H1 (cell line): ENCODE measurements at regions not wholly inside any gene's neighbourhood (a gene's known extent, or its start where the extent isn't known, plus 50 kb on each side); places are given as distances from the start of the nearest gene placed in this dataset.

ENCODE experiments used
- CTCF ChIA-PET: fragments of 300-600 bp; sonication (Branson Sonifier 250); formaldehyde crosslinking; loops from one replicate; lab custom pipeline; 2021; ENCODE audit not compliant: partially characterized antibody; lab: Charles Lee
- POLR2A ChIA-PET: fragments of 300-600 bp; sonication (Branson Sonifier 250); formaldehyde crosslinking; loops from one replicate; lab custom pipeline; 2021; ENCODE audit warnings: inconsistent platforms; ENCODE audit not compliant: partially characterized antibody; lab: Charles Lee
- DNase-seq, 2 experiments: peaks; one replicate each; pipeline versions ENCODE4 v3.0.0 to v3.0.0-alpha.2; 2010 to 2022; ENCODE audit warnings: low spot score in 2 of 2, low read depth in 1 of 2, mixed read lengths in 1 of 2
- FAIRE-seq: peaks from 2 replicates; lab custom pipeline; 2011; peaks lifted over from hg19 to GRCh38; lab: Jason Lieb, UNC
- H2AFZ ChIP-seq: 2 replicates; pipeline ENCODE4 v1.8.1; 2012; ENCODE audit warnings: low read length, inconsistent platforms
- H2AK5ac ChIP-seq: 2 replicates; pipeline ENCODE4 v1.6.1; 2013; ENCODE audit warnings: low read depth, low read length
- H2BK120ac ChIP-seq: replicated peaks from 2 replicates; pipeline ENCODE3; 2013; ENCODE audit warnings: low read depth, low read length, inconsistent platforms
- H2BK12ac ChIP-seq: 2 replicates; pipeline ENCODE4 v1.6.1; 2013; ENCODE audit warnings: low read depth, low read length
- H2BK15ac ChIP-seq: 2 replicates; pipeline ENCODE4 v1.6.1; 2013; ENCODE audit warnings: low read length
- H2BK20ac ChIP-seq: 2 replicates; pipeline ENCODE4 v1.6.1; 2013; ENCODE audit warnings: low read length
- H2BK5ac ChIP-seq: 2 replicates; pipeline ENCODE4 v1.6.1; 2013; ENCODE audit warnings: low read depth, low read length
- H3K14ac ChIP-seq: 2 replicates; pipeline ENCODE4 v1.6.1; 2013; ENCODE audit warnings: inconsistent platforms; ENCODE audit not compliant: insufficient read length
- H3K18ac ChIP-seq: 2 replicates; pipeline ENCODE4 v1.6.1; 2013; ENCODE audit warnings: low read length; ENCODE audit errors: extremely low read depth
- H3K23ac ChIP-seq: 2 replicates; pipeline ENCODE4 v1.6.1; 2013; ENCODE audit warnings: inconsistent platforms; ENCODE audit not compliant: insufficient read length
- H3K23me2 ChIP-seq: 2 replicates; pipeline ENCODE4 v1.6.1; 2013; ENCODE audit warnings: low read depth, low read length
- H3K27ac ChIP-seq: 2 replicates; pipeline ENCODE4 v1.6.1; 2011; ENCODE audit warnings: low read depth, low read length, inconsistent platforms
- H3K27me3 ChIP-seq, 4 experiments: replicated peaks in 1 of 4; 1 replicate in 1 of 4; 2 replicates in 3 of 4; pipeline versions ENCODE4 v1.6.1 to v1.8.1; 2011 to 2013; ENCODE audit warnings: low read length in 3 of 4, mild to moderate bottlenecking in 3 of 4, inconsistent platforms in 2 of 4, mixed read lengths in 2 of 4, moderate library complexity in 1 of 4; ENCODE audit not compliant: control insufficient read depth in 3 of 4, insufficient read depth in 3 of 4; ENCODE audit errors: extremely low read depth in 1 of 4
- H3K36me3 ChIP-seq, 4 experiments: 2 replicates each; pipeline versions ENCODE4 v1.6.1 to v1.8.1; 2011 to 2013; ENCODE audit warnings: mild to moderate bottlenecking in 4 of 4, low read length in 3 of 4, moderate library complexity in 2 of 4, control low read depth in 1 of 4, inconsistent platforms in 1 of 4; ENCODE audit not compliant: insufficient read depth in 4 of 4, control insufficient read depth in 2 of 4
- H3K4ac ChIP-seq: replicated peaks from 2 replicates; pipeline ENCODE3; 2013; ENCODE audit warnings: low read length, low read depth, mixed read lengths, inconsistent platforms; ENCODE audit not compliant: insufficient read length
- H3K4me1 ChIP-seq, 4 experiments: replicated peaks in 1 of 4; 1 replicate in 1 of 4; 2 replicates in 3 of 4; pipeline versions ENCODE4 v1.6.1 to v1.8.1; 2011 to 2013; ENCODE audit warnings: low read length in 3 of 4, inconsistent platforms in 2 of 4, mixed read lengths in 1 of 4; ENCODE audit not compliant: insufficient read depth in 4 of 4, control insufficient read depth in 3 of 4
- H3K4me2 ChIP-seq, 2 experiments: 2 replicates each; pipeline versions ENCODE4 v1.6.1 to v1.8.1; 2011 to 2013; ENCODE audit warnings: low read depth in 2 of 2, low read length in 2 of 2, control low read depth in 1 of 2, inconsistent platforms in 1 of 2, mild to moderate bottlenecking in 1 of 2; ENCODE audit not compliant: insufficient read depth in 1 of 2
- H3K4me3 ChIP-seq, 4 experiments: fragments of 200-600, 300-600 bp in 1 of 4; sonication (generic), shearing (Covaris generic), sonication (Bioruptor Twin) in 1 of 4; 2 replicates each; pipeline versions ENCODE4 v1.5.1 to v1.8.1; 2011 to 2016; ENCODE audit warnings: low read length in 4 of 4, low read depth in 3 of 4, control low read depth in 2 of 4, inconsistent platforms in 2 of 4, mild to moderate bottlenecking in 2 of 4, mixed read lengths in 1 of 4, moderate library complexity in 1 of 4; ENCODE audit not compliant: insufficient read depth in 2 of 4; ENCODE audit errors: extremely low read depth in 1 of 4
- H3K56ac ChIP-seq: replicated peaks from 2 replicates; pipeline ENCODE3; 2013; ENCODE audit warnings: low read depth, mild to moderate bottlenecking, mixed read lengths, low read length, inconsistent platforms; ENCODE audit not compliant: insufficient read length
- H3K79me1 ChIP-seq: 2 replicates; pipeline ENCODE4 v1.6.1; 2013; ENCODE audit warnings: low read depth, low read length, control low read depth
- H3K79me2 ChIP-seq, 2 experiments: 2 replicates each; pipeline versions ENCODE4 v1.6.1 to v1.8.1; 2012 to 2013; ENCODE audit warnings: low read length in 2 of 2, mild to moderate bottlenecking in 2 of 2, inconsistent platforms in 1 of 2; ENCODE audit not compliant: insufficient read depth in 2 of 2, control insufficient read depth in 1 of 2
- H3K9ac ChIP-seq, 4 experiments: replicated peaks in 1 of 4; 1 replicate in 1 of 4; 2 replicates in 3 of 4; pipeline versions ENCODE4 v1.6.1 to v1.8.1; 2011 to 2013; ENCODE audit warnings: low read depth in 3 of 4, low read length in 3 of 4, control low read depth in 2 of 4, mild to moderate bottlenecking in 2 of 4, moderate library complexity in 2 of 4, inconsistent platforms in 1 of 4; ENCODE audit errors: extremely low read depth in 1 of 4
- H3K9me3 ChIP-seq, 2 experiments: 2 replicates each; pipeline versions ENCODE4 v1.6.1 to v1.8.1; 2012 to 2013; ENCODE audit warnings: mild to moderate bottlenecking in 2 of 2, moderate library complexity in 2 of 2, control low read depth in 1 of 2, inconsistent platforms in 1 of 2, low read depth in 1 of 2, low read length in 1 of 2, mixed read lengths in 1 of 2; ENCODE audit not compliant: insufficient read depth in 2 of 2
- H4K20me1 ChIP-seq, 2 experiments: replicated peaks in 1 of 2; 2 replicates each; pipeline versions ENCODE3 to v1.8.1; 2011 to 2013; ENCODE audit warnings: inconsistent platforms in 2 of 2, low read length in 2 of 2, mild to moderate bottlenecking in 1 of 2; ENCODE audit not compliant: insufficient read depth in 2 of 2, control insufficient read depth in 1 of 2
- H4K5ac ChIP-seq: 2 replicates; pipeline ENCODE4 v1.6.1; 2013; ENCODE audit warnings: low read length, low read depth, mixed read lengths, inconsistent platforms; ENCODE audit not compliant: insufficient read length
- H4K8ac ChIP-seq: 2 replicates; pipeline ENCODE4 v1.8.0; 2013; ENCODE audit warnings: mild to moderate bottlenecking, moderate library complexity, low read length, inconsistent platforms; ENCODE audit not compliant: insufficient read depth; ENCODE audit errors: extremely low read depth
- H4K91ac ChIP-seq: replicated peaks from 2 replicates; pipeline ENCODE3; 2013; ENCODE audit warnings: low read length, mixed read lengths, inconsistent platforms; ENCODE audit not compliant: insufficient read length
- POU5F1 ChIP-seq: IDR thresholded peaks from 2 replicates; pipeline ENCODE4 v1.6.1; 2011; ENCODE audit warnings: low read depth, mild to moderate bottlenecking, low read length, moderate library complexity
- TEAD4 ChIP-seq: IDR thresholded peaks from 2 replicates; pipeline ENCODE4 v1.6.1; 2012; ENCODE audit warnings: low read depth, low read length, inconsistent platforms, mixed read lengths

DNA sequence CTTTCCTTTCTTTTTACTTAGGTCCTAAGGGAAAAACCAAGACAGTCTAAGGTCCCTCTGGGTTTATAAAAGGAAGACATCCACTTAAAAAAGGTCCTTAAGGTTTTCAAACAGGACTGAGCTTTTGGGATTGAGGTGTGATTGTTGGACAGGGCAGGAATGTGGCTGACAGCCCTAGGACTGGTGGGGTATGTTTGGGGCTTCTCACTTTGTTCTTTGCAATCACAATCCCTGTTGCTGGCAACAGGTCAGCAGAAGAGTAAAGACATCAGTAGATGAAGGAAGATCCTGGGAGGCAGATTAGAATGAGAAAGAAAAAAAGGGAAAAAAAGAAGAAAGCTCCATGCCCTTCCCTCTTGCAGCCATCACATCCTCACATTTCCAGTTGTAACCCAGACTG lies 101.4 kb upstream of the TARS1 start:
- ChIA-PET CTCF (interaction anchor here (1.0 to 1.5 kb wide), 2 partner anchors 20 to 159 kb away, joined by 3 read pairs; no protein-coding TSS in a partner anchor), POLR2A (no interaction called here)
- H3K56ac ChIP-seq: no peak overlapping the region
- H3K4me2 ChIP-seq: peak overlapping the region; percentile 28 to 47; a peak in 3 of 4 replicates
- H2BK5ac ChIP-seq: no peak overlapping the region
- no peak overlapping the region; the same call in 1 of the 2 replicates for H2AFZ ChIP-seq
- no peaks in the 10 kb centered on the region for H3K79me2 ChIP-seq
- H4K91ac ChIP-seq: no peak overlapping the region
- no peak overlapping the region for H4K5ac ChIP-seq
- peak overlapping the region; percentile 32; the same call in 1 of the 2 replicates for H3K18ac ChIP-seq
- H2BK15ac ChIP-seq: no peak overlapping the region
- no peaks in the 10 kb centered on the region for H3K9me3 ChIP-seq
- H3K9ac ChIP-seq: no peak overlapping the region
- no peak overlapping the region for H4K8ac ChIP-seq
- no peak overlapping the region for H3K14ac ChIP-seq
- no peak overlapping the region for H2BK120ac ChIP-seq
- peaks cover 0 to 5% (median under 1%) of the 10 kb centered on the region in 4 experiments; a peak in 2 of 7 replicates for H3K4me1 ChIP-seq
- no peak overlapping the region for H2BK20ac ChIP-seq
- no peak overlapping the region for H3K4ac ChIP-seq
- H3K4me3 ChIP-seq: peak overlapping the region in 1 of 4 experiments; percentile 11; a peak in 1 of 8 replicates
- H4K20me1 ChIP-seq: no peaks in the 10 kb centered on the region
- no peak overlapping the region for H3K23ac ChIP-seq
- no peaks in the 10 kb centered on the region for H3K23me2 ChIP-seq
- H3K27me3 ChIP-seq: no peaks in the 10 kb centered on the region
- DNase-seq: no peak
- no peak overlapping the region for H2AK5ac ChIP-seq
- H3K36me3 ChIP-seq: no peaks in the 10 kb centered on the region
- FAIRE-seq: peak; percentile 73
- TF ChIP-seq POU5F1 (no peak), TEAD4 (peak; percentile 66; the same call in 1 of the 2 replicates)
- no peak overlapping the region for H2BK12ac ChIP-seq
- H3K27ac ChIP-seq: no peak overlapping the region
- H3K79me1 ChIP-seq: no peaks in the 10 kb centered on the region
